Hippocampal formation (tissue), 2 donors: ENCODE measurements at regions not wholly inside any gene's neighbourhood (a gene's known extent, or its start where the extent isn't known, plus 50 kb on each side); places are given as distances from the start of the nearest gene placed in this dataset.
A peak's percentile ranks its signal among the peaks of the same experiment; 100 is the strongest.

Experiments used
- DNase-seq, 2 donors: peaks; one replicate each; lab custom pipeline; 2025; lab: John Stamatoyannopoulos, UW

GRCh38 chr10:4775808-4776207 lies 50.2 kb upstream of the AKR1E2 start:
- DNase-seq = no peak

GRCh38 chr10:4772202-4772570 lies 53.8 kb upstream of the AKR1E2 start:
- DNase-seq = no peak

DNA sequence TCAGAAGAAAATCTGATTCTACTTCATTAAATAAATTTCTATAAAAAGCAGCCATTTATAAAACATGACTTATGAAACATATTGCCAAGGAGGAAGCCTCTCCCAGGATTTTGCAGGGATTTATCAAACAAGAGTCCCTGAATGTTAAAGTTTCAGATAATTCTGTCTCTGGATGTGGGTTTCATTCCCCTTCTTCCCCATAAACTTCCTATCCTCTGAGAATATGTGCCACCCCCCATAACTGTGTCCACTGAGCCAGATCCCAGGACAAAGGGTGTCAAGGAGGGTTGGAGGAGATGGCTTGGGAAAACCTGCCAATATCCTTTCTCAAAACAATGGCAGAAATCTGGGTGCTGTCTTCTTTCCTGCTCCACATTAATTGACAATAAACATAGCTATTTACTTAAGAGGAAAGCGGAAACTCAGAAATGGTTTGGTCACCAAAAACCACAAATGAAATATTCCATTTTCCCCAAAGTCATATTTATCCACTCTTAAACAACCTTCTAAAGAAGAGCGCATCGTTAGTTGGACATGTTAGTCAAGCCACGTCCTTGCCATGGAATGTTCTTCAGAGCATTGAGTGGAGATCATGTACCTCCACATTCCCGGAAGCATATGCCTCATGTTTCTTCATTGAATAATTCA lies 54.3 kb upstream of the AKR1E2 start:
- no peak for DNase-seq

- DNase-seq = peak in 1 of 2 donors; percentile 23
These were observed 55.0 kb upstream of the AKR1E2 start for GRCh38 chr10:4770801-4771553.

DNA sequence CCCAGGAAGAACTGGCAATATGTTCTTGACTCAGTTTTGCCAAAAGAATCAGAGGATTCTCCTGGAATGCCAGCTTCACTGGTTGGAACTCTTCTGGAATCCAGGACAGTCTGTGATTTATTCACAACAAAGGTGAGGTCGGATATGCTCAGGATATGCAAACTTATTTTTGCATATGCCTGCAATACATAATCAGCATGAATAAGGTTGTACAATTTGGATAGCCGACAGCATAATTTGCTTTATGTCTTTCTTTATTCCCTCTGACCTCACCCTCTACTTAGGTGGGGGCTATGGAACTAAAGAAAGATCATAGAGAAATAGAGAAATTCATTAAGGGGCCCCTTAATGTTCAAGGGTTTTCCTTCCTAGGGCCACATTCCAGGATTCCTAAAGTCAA lies 57.6 kb upstream of the AKR1E2 start:
- DNase-seq = no peak

GRCh38 chr10:4767033-4767814 lies 58.8 kb upstream of the AKR1E2 start:
- peak in 1 of 2 donors; percentile 8 for DNase-seq

- no peak for DNase-seq
These were observed 59.6 kb upstream of the AKR1E2 start for GRCh38 chr10:4766454-4766853.

- DNase-seq = no peak
These were observed 60.6 kb upstream of the AKR1E2 start for GRCh38 chr10:4765428-4765827.

DNA sequence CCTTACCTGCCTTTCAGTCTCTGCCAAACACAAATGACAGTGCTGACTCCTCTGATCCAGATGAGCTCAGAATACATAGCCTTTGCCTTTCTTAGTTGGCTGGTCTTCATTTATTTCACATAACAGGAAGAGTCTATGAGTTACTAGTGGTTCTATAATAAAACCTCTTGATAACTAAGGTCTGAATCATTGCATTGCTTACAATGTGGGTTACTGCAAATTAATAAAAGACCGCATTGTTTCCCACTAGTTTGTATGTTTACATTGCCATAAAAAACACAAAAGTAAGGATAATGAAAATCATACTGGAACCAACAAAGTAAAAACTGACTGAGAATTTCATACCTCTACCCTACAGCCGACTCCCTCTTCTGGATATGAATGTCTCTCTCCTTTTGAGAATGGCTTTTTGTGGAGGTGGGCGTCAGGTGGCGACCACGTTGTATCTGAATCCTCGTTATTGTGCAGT lies 62.0 kb upstream of the AKR1E2 start:
- no peak for DNase-seq

DNA sequence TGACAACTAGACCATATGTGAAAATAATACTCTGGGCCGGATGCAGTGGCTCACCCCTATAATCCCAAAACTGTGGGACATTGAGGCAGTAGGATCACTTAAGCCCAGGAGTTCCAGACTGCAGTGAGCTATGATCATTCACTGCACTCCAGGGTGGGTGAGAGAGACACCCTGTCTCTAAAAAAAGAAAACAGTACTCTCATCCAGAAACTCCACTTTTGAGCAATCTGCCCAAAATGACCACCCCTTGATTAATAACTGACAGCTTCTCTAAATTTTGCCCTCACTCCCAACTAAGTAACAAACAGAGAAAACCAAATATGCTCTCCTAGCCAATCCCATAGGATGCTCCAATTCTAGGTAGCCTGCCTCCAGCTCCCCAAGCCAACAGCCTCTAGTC lies 62.5 kb upstream of the AKR1E2 start:
- DNase-seq = no peak

- DNase-seq = no peak
These were observed 67.8 kb upstream of the AKR1E2 start for GRCh38 chr10:4758256-4758655.

GRCh38 chr10:4755286-4755989 lies 70.6 kb upstream of the AKR1E2 start:
- DNase-seq = no peak

DNA sequence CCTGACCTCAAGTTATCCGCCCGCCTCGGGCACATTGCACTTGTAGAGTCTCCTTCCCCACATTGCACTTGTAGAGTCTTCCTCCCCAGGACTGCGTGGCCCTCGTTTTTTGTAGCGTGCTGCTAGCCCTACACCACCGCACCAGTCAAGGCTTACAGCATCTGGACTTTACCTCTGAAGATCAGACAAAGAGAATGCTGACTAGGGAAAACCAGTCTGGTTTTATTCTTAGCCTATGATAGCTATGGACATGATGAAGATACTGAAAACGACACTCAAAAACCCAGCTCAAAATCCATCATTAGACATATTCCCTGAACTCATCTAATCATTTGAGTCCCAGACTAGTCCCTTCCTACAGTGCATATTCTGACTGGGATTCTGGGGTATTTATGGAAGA lies 71.9 kb upstream of the AKR1E2 start:
- DNase-seq = no peak

GRCh38 chr10:4751211-4751610 lies 74.8 kb upstream of the AKR1E2 start:
- no peak for DNase-seq

GRCh38 chr10:4749271-4749574 lies 76.8 kb upstream of the AKR1E2 start:
- DNase-seq = no peak

- DNase-seq = no peak
These were observed 77.3 kb upstream of the AKR1E2 start for GRCh38 chr10:4748491-4749270.

GRCh38 chr10:4742217-4742616 lies 83.8 kb upstream of the AKR1E2 start:
- no peak for DNase-seq

DNA sequence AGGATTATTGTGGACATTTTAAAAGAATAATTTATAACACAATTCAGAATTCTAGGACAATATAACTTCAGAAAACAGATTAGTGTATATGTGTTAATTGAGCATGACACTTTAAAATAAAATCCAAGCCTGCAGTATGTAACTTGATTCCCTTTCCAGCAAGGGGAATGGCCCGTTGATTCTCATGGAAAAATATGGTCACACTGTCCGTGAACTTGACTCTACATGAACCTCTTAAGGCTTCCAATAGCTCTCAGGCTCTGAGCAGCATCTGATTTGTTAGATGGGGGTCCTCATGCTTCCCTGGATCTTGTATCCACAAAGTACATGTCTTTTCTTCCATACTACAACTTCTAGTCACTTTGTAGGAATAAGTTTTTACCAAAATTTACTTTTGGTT lies 85.5 kb upstream of the AKR1E2 start:
- no peak for DNase-seq

- no peak for DNase-seq
These were observed 89.4 kb upstream of the AKR1E2 start for GRCh38 chr10:4736608-4737007.

- no peak for DNase-seq
These were observed 89.8 kb upstream of the AKR1E2 start for GRCh38 chr10:4736183-4736582.

- DNase-seq = no peak
These were observed 92.2 kb upstream of the AKR1E2 start for GRCh38 chr10:4733843-4734224.
